Heart right ventricle (tissue), 16 donors: ENCODE measurements at regions not wholly inside any gene's neighbourhood (a gene's known extent, or its start where the extent isn't known, plus 50 kb on each side); places are given as distances from the start of the nearest gene placed in this dataset.

Source experiments
- ATAC-seq, 8 donors: fragments of 200-7000 bp; cut with Tn5 transposase; one replicate each; pipeline ENCODE4 v1.9.1; 2020; ENCODE audit warnings: mild to moderate bottlenecking in 8 of 8, moderate library complexity in 8 of 8, moderate number of reproducible peaks in 1 of 8
- DNase-seq, 2 donors: peaks; one replicate each; pipeline ENCODE4 v3.0.0-alpha.2; 2020
- H3K27ac ChIP-seq, 10 donors: fragments of 200-600 bp; sonication (generic) in 2 of 10; one replicate each; pipeline versions ENCODE4 v1.5.0 to v1.8.0; 2020 to 2022; ENCODE audit warnings: mild to moderate bottlenecking in 3 of 10
- H3K27me3 ChIP-seq, 7 donors: fragments of 200-600 bp; one replicate each; pipeline ENCODE4 v1.8.0; 2021 to 2022; ENCODE audit warnings: mild to moderate bottlenecking in 2 of 7
- H3K36me3 ChIP-seq, 9 donors: fragments of 200-600 bp; sonication (generic) in 1 of 9; one replicate each; pipeline versions ENCODE4 v1.5.0 to v1.8.0; 2020 to 2022; ENCODE audit warnings: mild to moderate bottlenecking in 2 of 9
- H3K4me1 ChIP-seq, 9 donors: fragments of 200-600 bp; sonication (generic) in 1 of 9; one replicate each; pipeline versions ENCODE4 v1.5.0 to v1.8.0; 2020 to 2022; ENCODE audit warnings: mild to moderate bottlenecking in 4 of 9
- H3K4me3 ChIP-seq, 10 donors: fragments of 200-600 bp; sonication (generic) in 2 of 10; one replicate each; pipeline versions ENCODE4 v1.5.0 to v1.8.0; 2020 to 2022; ENCODE audit warnings: mild to moderate bottlenecking in 7 of 10, moderate library complexity in 2 of 10
- H3K9me3 ChIP-seq, 11 donors: fragments of 200-600 bp in 10 of 11; sonication (generic) in 2 of 11; one replicate each; pipeline versions ENCODE4 v1.5.0 to v1.8.0; 2013 to 2022; ENCODE audit warnings: mild to moderate bottlenecking in 2 of 11, control low read depth in 1 of 11, moderate library complexity in 1 of 11
- CTCF ChIP-seq, 9 donors: fragments of 200-600 bp; sonication (generic) in 2 of 9; IDR thresholded peaks; one replicate each; pipeline versions ENCODE4 v1.5.0 to v1.8.0; 2021 to 2022; ENCODE audit warnings: antibody characterized with exemption in 9 of 9, mild to moderate bottlenecking in 5 of 9, moderate library complexity in 1 of 9
- WGBS, 2 donors: extraction: QIAGEN DNeasy Blood & Tissue Kit; methylation state at CpG; one replicate each; pipeline ENCODE4 v1.1.7; 2013; ENCODE audit warnings: inconsistent platforms in 1 of 2; 5-methylcytosine and 5-hydroxymethylcytosine counted together
- intact Hi-C, 10 donors: fragments of 100-400 bp; cut with DNase I; formaldehyde crosslinking; loops; one replicate each; pipeline versions ENCODE4 v1.11.1 to v1.14.2; 2022
- donor health status: Arrhythmogenic right ventricular cardiomyopathy.
- donor health status: ischemic (EF 13 %, LVEDD 7.1; RV severe dilation, severe dysfunction).
- donor health status: healthy with polysubstance abuse.
- donor health status: DM: no; HTN: yes; CAD: no.
- donor health status: DM: no; HTN: no; CAD: no.
- donor health status: ischemic (EF 25% LVEDD 6.9; RV normal size, moderate dysfunction).
- donor health status: ischemic (EF 25% LVEDD 5.7; RV mildly dilated, moderate dysfunction).
- donor health status: healthy.
- donor health status: DM: yes; HTN: yes; CAD: no.
- donor health status: Ischemic cardiomyopathy.
- donor health status: ischemic (EF 35%, LVEDD 5.7; RV mildly dilated, moderate dysfunction).
- donor health status: nonischemic (EF 11% LVEDD 7.7; RV severe dilation, severe dysfunction).
- donor health status: DM: yes; HTN: yes; CAD: no.
- donor health status: PGD.
- donor health status: ischemic (EF 29% LVEDD 5.4; RV normal size, mild dysfunction).
- donor health status: nonischemic (EF 23%, LVEDD 6.1; RV moderate dilation, normal function).

- DNase-seq: no peak
- Histone ChIP-seq H3K27me3 (peaks cover 0 to 6% (median 0%) of the 10 kb centered on the region in 7 donors), H3K4me1 (no peaks in the 10 kb centered on the region), H3K27ac (no peak overlapping the region), H3K4me3 (no peak overlapping the region), H3K36me3 (no peaks in the 10 kb centered on the region), H3K9me3 (no peaks in the 10 kb centered on the region)
- no peak for ATAC-seq
- intact Hi-C loops: no loop called here
- no peak for TF ChIP-seq CTCF (IDR thresholded peaks at IDR 0.05)
- WGBS, 2 donors: 57 to 59% methylated on average over 7 of the region's 7 CpGs
Measured at GRCh38 chr15:54840621-54841398, 355.9 kb downstream of the RSL24D1 start.

GRCh38 chr15:54839379-54839778, 357.4 kb downstream of the RSL24D1 start:
- no peak overlapping the region for H3K27ac ChIP-seq
- no peak for DNase-seq
- no peaks in the 10 kb centered on the region for H3K36me3 ChIP-seq
- no peak for ATAC-seq
- 59 to 61% methylated on average over 2 of the region's 2 CpGs for WGBS, 2 donors
- intact Hi-C loops: loop anchor here in 1 of 10 donors (10.0 kb wide), 1 partner anchor 545 kb away; no protein-coding TSS in a partner anchor
- no peaks in the 10 kb centered on the region for H3K4me1 ChIP-seq
- no peaks in the 10 kb centered on the region for H3K9me3 ChIP-seq
- no peak for TF ChIP-seq CTCF (IDR thresholded peaks at IDR 0.05)
- no peak overlapping the region for H3K4me3 ChIP-seq
- peaks cover 0 to 6% (median 0%) of the 10 kb centered on the region in 7 donors for H3K27me3 ChIP-seq

GRCh38 chr15:54836052-54836795, 360.5 kb downstream of the RSL24D1 start:
- Histone ChIP-seq H3K36me3 (no peaks in the 10 kb centered on the region), H3K4me3 (no peak overlapping the region), H3K9me3 (no peaks in the 10 kb centered on the region), H3K27ac (no peak overlapping the region), H3K4me1 (no peaks in the 10 kb centered on the region), H3K27me3 (peaks cover 0 to 6% (median 0%) of the 10 kb centered on the region in 7 donors)
- 75 to 78% methylated on average over 5 of the region's 5 CpGs for WGBS, 2 donors
- no peak for DNase-seq
- intact Hi-C loops: loop anchor here in 1 of 10 donors (10.0 kb wide), 1 partner anchor 541 kb away; no protein-coding TSS in a partner anchor
- no peak for ATAC-seq
- no peak for TF ChIP-seq CTCF (IDR thresholded peaks at IDR 0.05)

GRCh38 chr15:54829821-54830220, 366.9 kb downstream of the RSL24D1 start:
- intact Hi-C loops: loop anchor here in 1 of 10 donors (10.0 kb wide), 1 partner anchor 535 kb away; no protein-coding TSS in a partner anchor
- 46 to 48% methylated on average over 1 of the region's 1 CpG for WGBS, 2 donors
- no peaks in the 10 kb centered on the region for H3K36me3 ChIP-seq
- no peak for TF ChIP-seq CTCF (IDR thresholded peaks at IDR 0.05)
- no peak overlapping the region for H3K27ac ChIP-seq
- no peaks in the 10 kb centered on the region for H3K4me1 ChIP-seq
- no peak for ATAC-seq
- no peak overlapping the region for H3K4me3 ChIP-seq
- no peak for DNase-seq
- H3K9me3 ChIP-seq: peaks cover 0 to 14% (median 0%) of the 10 kb centered on the region in 11 donors
- no peaks in the 10 kb centered on the region for H3K27me3 ChIP-seq
